Body of pancreas (tissue), 4 donors: ENCODE measurements at regions not wholly inside any gene's neighbourhood (a gene's known extent, or its start where the extent isn't known, plus 50 kb on each side); places are given as distances from the start of the nearest gene placed in this dataset.
"Not testable (repeated sequence)": the region's sequence is repeated elsewhere in the genome, so short reads cannot be mapped to it uniquely, and the experiment has no call there.

Experiments
- CTCF ChIP-seq, 7 experiments: fragments of 450-650 bp in 4 of 7; fragments of 200-600 bp in 3 of 7; sonication (generic) in 3 of 7; IDR thresholded peaks; one replicate each; pipeline ENCODE4 v1.5.1; 2016 to 2019; ENCODE audit warnings: antibody characterized with exemption in 7 of 7
- POLR2A ChIP-seq, 3 donors: fragments of 450-650 bp; IDR thresholded peaks; one replicate each; pipeline ENCODE4 v1.6.1; 2016; ENCODE audit warnings: antibody characterized with exemption in 3 of 3, mild to moderate bottlenecking in 2 of 3

DNA sequence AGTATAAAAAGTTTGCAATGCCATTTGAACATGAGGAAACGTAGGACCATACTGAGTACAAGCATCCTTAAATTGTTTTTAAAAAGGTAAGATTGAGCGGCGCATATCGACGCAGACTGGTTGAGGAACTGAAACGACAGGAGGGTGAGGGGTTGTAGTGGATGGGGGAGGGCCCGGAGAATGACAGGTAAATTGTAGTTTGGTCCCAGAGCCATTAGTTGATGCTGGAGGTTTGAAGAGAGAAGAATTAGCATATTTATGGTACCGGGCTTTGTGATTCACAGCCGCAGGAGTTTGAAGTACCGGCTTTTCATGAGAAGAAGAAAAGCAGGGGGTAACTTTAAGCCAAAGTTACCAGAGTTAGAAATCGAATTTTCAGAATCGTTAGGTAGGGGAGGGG is 179.5 kb downstream of the OTOP1 start:
- TF ChIP-seq POLR2A, CTCF (IDR thresholded peaks at IDR 0.05): not testable (repeated sequence)
